WI38 (cell line): ENCODE measurements at regions not wholly inside any gene's neighbourhood (a gene's known extent, or its start where the extent isn't known, plus 50 kb on each side); places are given as distances from the start of the nearest gene placed in this dataset.

Source experiments
- H3K4me3 ChIP-seq: 2 replicates; pipeline ENCODE4 v1.5.1; 2011; ENCODE audit warnings: low read depth, mild to moderate bottlenecking, control low read depth, low read length
- TF ChIP-seq, protein P1 (sequence below): IDR thresholded peaks from 2 replicates; pipeline ENCODE4 v1.5.1; 2012; ENCODE audit warnings: low read depth, mild to moderate bottlenecking, control low read depth, low read length

GRCh38 chr2:4937550-4937949 lies 754.6 kb upstream of the SOX11 start:
- TF ChIP-seq, protein P1, sequence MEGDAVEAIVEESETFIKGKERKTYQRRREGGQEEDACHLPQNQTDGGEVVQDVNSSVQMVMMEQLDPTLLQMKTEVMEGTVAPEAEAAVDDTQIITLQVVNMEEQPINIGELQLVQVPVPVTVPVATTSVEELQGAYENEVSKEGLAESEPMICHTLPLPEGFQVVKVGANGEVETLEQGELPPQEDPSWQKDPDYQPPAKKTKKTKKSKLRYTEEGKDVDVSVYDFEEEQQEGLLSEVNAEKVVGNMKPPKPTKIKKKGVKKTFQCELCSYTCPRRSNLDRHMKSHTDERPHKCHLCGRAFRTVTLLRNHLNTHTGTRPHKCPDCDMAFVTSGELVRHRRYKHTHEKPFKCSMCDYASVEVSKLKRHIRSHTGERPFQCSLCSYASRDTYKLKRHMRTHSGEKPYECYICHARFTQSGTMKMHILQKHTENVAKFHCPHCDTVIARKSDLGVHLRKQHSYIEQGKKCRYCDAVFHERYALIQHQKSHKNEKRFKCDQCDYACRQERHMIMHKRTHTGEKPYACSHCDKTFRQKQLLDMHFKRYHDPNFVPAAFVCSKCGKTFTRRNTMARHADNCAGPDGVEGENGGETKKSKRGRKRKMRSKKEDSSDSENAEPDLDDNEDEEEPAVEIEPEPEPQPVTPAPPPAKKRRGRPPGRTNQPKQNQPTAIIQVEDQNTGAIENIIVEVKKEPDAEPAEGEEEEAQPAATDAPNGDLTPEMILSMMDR, result no peak
- H3K4me3 ChIP-seq, result no peak overlapping the region

- TF ChIP-seq, protein P1, result no peak
- no peak overlapping the region for H3K4me3 ChIP-seq
Observed at GRCh38 chr2:4938206-4938605, 754.0 kb upstream of the SOX11 start.

GRCh38 chr2:4942441-4942840 lies 749.7 kb upstream of the SOX11 start:
- TF ChIP-seq, protein P1, result no peak
- no peak overlapping the region for H3K4me3 ChIP-seq

GRCh38 chr2:4947911-4948310 lies 744.3 kb upstream of the SOX11 start:
- no peak overlapping the region for H3K4me3 ChIP-seq
- TF ChIP-seq, protein P1, result no peak

DNA sequence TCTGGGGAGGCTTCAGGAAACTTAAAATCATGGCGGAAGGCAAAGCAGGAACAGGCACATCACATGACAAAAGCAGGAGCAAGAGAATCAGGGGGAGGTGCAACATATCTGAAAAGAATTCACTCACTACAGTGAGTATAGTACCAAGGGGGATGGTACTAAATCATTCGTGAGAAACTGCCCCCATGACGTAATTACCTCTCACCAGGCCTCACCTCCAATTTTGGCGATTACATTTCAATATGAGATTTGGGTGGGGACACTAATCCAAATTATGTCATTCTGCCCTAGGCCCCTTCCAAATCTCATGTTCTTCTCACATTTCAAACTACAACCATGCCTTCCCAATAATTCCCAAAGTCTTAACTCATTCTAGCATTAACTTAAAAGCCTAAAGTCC lies 740.8 kb upstream of the SOX11 start:
- TF ChIP-seq, protein P1, result no peak
- H3K4me3 ChIP-seq, result no peak overlapping the region

- H3K4me3 ChIP-seq, result no peak overlapping the region
- TF ChIP-seq, protein P1, result no peak
Observed at GRCh38 chr2:4959219-4959618, 733.0 kb upstream of the SOX11 start.

DNA sequence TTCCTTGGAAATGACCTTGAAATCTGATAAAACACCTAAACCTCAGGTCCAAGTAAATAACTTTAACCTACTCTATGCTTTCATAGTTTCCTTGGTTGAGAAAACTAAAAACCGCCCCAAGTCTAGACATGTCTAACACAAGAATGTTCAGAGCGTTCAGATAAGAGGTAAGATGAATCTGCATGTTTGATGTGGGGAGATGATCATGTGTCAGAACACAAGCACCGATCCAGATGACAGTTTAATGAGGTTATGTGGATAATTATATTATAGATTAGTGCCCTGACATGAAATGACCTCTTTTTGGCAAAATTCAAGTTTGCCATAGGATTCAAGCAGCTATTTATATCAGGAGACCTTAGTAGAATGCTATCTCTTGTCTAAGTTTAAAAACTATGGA lies 729.8 kb upstream of the SOX11 start:
- no peak overlapping the region for H3K4me3 ChIP-seq

More for the DNA sequence above, 729.8 kb upstream of the SOX11 start:
- TF ChIP-seq, protein P1, result no peak
